ENCODE measurements at regions not wholly inside any gene's neighbourhood (a gene's known extent, or its start where the extent isn't known, plus 50 kb on each side); places are given as distances from the start of the nearest gene placed in this dataset.

DNA sequence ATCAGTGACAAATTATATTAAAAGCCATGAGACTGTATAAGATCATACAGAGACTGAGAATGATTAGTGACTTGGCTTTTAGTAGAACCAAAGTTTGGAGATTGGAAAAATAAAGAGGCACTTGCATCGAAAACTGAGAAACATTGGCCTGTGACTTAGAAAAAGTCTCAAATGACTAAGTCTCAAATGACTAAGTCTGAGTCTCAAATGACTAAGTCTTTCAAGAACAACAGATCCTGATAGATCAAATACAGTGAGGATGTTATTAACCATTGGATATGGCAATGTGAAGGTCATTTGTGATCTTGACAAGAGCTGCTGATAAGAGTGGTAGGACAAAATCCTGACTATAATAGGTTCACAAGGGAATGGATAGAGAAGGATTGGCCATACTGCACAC, 135.5 kb upstream of the FANCL start:
- intact Hi-C loops (cut with DNase I), result no loop called here
- TF ChIP-seq CTCF (IDR thresholded peaks at IDR 0.05), result no peak
- no peak overlapping the region for H3K9ac ChIP-seq (ENCODE audit: low read depth in 2 of 2, low read length in 2 of 2)
- no peaks in the 10 kb centered on the region for H3K36me3 ChIP-seq
- no peak for DNase-seq
- H3K27ac ChIP-seq, result no peak overlapping the region
- no peaks in the 10 kb centered on the region for H3K9me3 ChIP-seq
- H3K4me1 ChIP-seq, result no peaks in the 10 kb centered on the region
- no peaks in the 10 kb centered on the region for H3K27me3 ChIP-seq
- H3K4me3 ChIP-seq, result no peak overlapping the region

- no peaks in the 10 kb centered on the region for H3K27me3 ChIP-seq
- no peaks in the 10 kb centered on the region for H3K36me3 ChIP-seq
- no peak overlapping the region for H3K9ac ChIP-seq (ENCODE audit: low read depth in 2 of 2, low read length in 2 of 2)
- no peak for TF ChIP-seq CTCF (IDR thresholded peaks at IDR 0.05)
- H3K27ac ChIP-seq, result no peak overlapping the region
- no peaks in the 10 kb centered on the region for H3K4me1 ChIP-seq
- DNase-seq, result no peak
- no peak overlapping the region for H3K4me3 ChIP-seq
- intact Hi-C loops (cut with DNase I), result no loop called here
- no peaks in the 10 kb centered on the region for H3K9me3 ChIP-seq
Observed at GRCh38 chr2:58369594-58369993, 128.5 kb upstream of the FANCL start.

- TF ChIP-seq CTCF (IDR thresholded peaks at IDR 0.05), result no peak
Observed at GRCh38 chr2:58364098-58364497, 123.0 kb upstream of the FANCL start.

GRCh38 chr2:58358026-58358425, 116.9 kb upstream of the FANCL start:
- H3K4me3 ChIP-seq, result no peak overlapping the region
- no peaks in the 10 kb centered on the region for H3K36me3 ChIP-seq
- no peaks in the 10 kb centered on the region for H3K4me1 ChIP-seq
- H3K27me3 ChIP-seq, result no peaks in the 10 kb centered on the region
- DNase-seq, result no peak
- no peak overlapping the region for H3K27ac ChIP-seq
- no peak overlapping the region for H3K9ac ChIP-seq (ENCODE audit: low read depth in 2 of 2, low read length in 2 of 2)
- no peak for TF ChIP-seq CTCF (IDR thresholded peaks at IDR 0.05)
- intact Hi-C loops (cut with DNase I), result no loop called here
- no peaks in the 10 kb centered on the region for H3K9me3 ChIP-seq

More at GRCh38 chr2:58364098-58364497, 123.0 kb upstream of the FANCL start:
- H3K9me3 ChIP-seq, result no peaks in the 10 kb centered on the region
- H3K4me1 ChIP-seq, result no peaks in the 10 kb centered on the region
- no peak overlapping the region for H3K9ac ChIP-seq (ENCODE audit: low read depth in 2 of 2, low read length in 2 of 2)
- no peaks in the 10 kb centered on the region for H3K36me3 ChIP-seq
- no peak overlapping the region for H3K4me3 ChIP-seq
- no peak for DNase-seq
- intact Hi-C loops (cut with DNase I), result no loop called here
- H3K27ac ChIP-seq, result no peak overlapping the region
- H3K27me3 ChIP-seq, result no peaks in the 10 kb centered on the region

GRCh38 chr2:58357521-58357920, 116.4 kb upstream of the FANCL start:
- Histone ChIP-seq H3K27me3 (no peaks in the 10 kb centered on the region), H3K36me3 (no peaks in the 10 kb centered on the region), H3K4me3 (no peak overlapping the region), H3K9me3 (no peaks in the 10 kb centered on the region), H3K4me1 (no peaks in the 10 kb centered on the region), H3K9ac (ENCODE audit: low read depth in 2 of 2, low read length in 2 of 2) (no peak overlapping the region), H3K27ac (no peak overlapping the region)
- no peak for DNase-seq
- intact Hi-C loops (cut with DNase I), result no loop called here
- TF ChIP-seq CTCF (IDR thresholded peaks at IDR 0.05), result no peak

DNA sequence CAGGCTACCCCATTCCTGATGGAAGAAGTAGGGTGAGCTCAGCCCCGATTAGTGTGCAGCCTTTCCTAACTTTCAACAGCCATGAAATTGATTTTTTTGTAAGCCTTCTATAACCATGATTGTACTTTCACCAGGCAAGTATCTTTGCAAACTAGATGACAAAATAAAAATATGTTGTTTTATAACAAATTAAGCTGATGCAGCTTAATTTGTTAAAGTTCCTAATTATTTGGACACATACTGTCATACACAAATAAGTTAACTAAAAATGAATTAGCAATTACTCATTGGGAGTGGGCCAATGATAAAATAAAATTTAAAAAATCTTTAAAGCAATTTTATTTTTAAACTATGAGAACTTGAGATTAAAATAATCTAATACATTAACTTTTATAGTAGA, 113.1 kb upstream of the FANCL start:
- no peak overlapping the region for H3K27ac ChIP-seq
- H3K36me3 ChIP-seq, result no peaks in the 10 kb centered on the region
- no peak overlapping the region for H3K9ac ChIP-seq (ENCODE audit: low read depth in 2 of 2, low read length in 2 of 2)
- TF ChIP-seq CTCF (IDR thresholded peaks at IDR 0.05), result no peak
- no peaks in the 10 kb centered on the region for H3K27me3 ChIP-seq
- intact Hi-C loops (cut with DNase I), result no loop called here
- H3K9me3 ChIP-seq, result no peaks in the 10 kb centered on the region
- DNase-seq, result no peak
- H3K4me3 ChIP-seq, result no peak overlapping the region
- no peaks in the 10 kb centered on the region for H3K4me1 ChIP-seq
